Kidney (tissue), 13 donors: ENCODE measurements at regions not wholly inside any gene's neighbourhood (a gene's known extent, or its start where the extent isn't known, plus 50 kb on each side); places are given as distances from the start of the nearest gene placed in this dataset.
"Not testable (repeated sequence)": the region's sequence is repeated elsewhere in the genome, so short reads cannot be mapped to it uniquely, and the experiment has no call there.

Source experiments
- DNase-seq, 5 donors: peaks; one replicate each; pipeline ENCODE4 v3.0.0-alpha.2; 2013 to 2020
- FAIRE-seq: peaks from 2 replicates; lab custom pipeline; 2012; peaks lifted over from hg19 to GRCh38; lab: Jason Lieb, UNC
- H3K27ac ChIP-seq, 2 donors: one replicate each; pipeline ENCODE4 v1.7.0; 2013; ENCODE audit warnings: low read depth in 2 of 2, low read length in 2 of 2, inconsistent platforms in 1 of 2
- H3K27me3 ChIP-seq: one replicate; pipeline ENCODE4 v1.7.1; 2013; ENCODE audit warnings: low read length, inconsistent platforms; ENCODE audit not compliant: control insufficient read depth, insufficient read depth
- H3K36me3 ChIP-seq, 3 donors: one replicate each; pipeline versions ENCODE4 v1.7.0 to v1.7.1; 2013; ENCODE audit warnings: low read length in 3 of 3, control low read depth in 1 of 3, inconsistent platforms in 1 of 3; ENCODE audit not compliant: insufficient read depth in 3 of 3, control insufficient read depth in 2 of 3
- H3K4me1 ChIP-seq, 3 donors: one replicate each; pipeline versions ENCODE4 v1.7.0 to v1.7.1; 2013; ENCODE audit warnings: low read length in 3 of 3, inconsistent platforms in 1 of 3, low read depth in 1 of 3; ENCODE audit not compliant: control insufficient read depth in 2 of 3, insufficient read depth in 2 of 3
- H3K4me3 ChIP-seq, 3 donors: one replicate each; pipeline versions ENCODE4 v1.7.0 to v1.8.1; 2013; ENCODE audit warnings: low read length in 3 of 3, control low read depth in 1 of 3, inconsistent platforms in 1 of 3
- H3K9ac ChIP-seq, 3 donors: one replicate each; pipeline versions ENCODE4 v1.7.0 to v1.7.1; 2013; ENCODE audit warnings: low read length in 3 of 3, control low read depth in 1 of 3, inconsistent platforms in 1 of 3
- H3K9me3 ChIP-seq, 3 donors: one replicate each; pipeline versions ENCODE4 v1.7.0 to v1.7.1; 2013; ENCODE audit warnings: low read length in 3 of 3, control low read depth in 1 of 3, inconsistent platforms in 1 of 3; ENCODE audit not compliant: control insufficient read depth in 2 of 3, insufficient read depth in 1 of 3
- intact Hi-C: fragments of 100-400 bp; cut with DNase I; formaldehyde crosslinking; loops from one replicate; pipeline ENCODE4 v1.11.1; 2022
- TF ChIP-seq, protein P1 (sequence below): IDR thresholded peaks from 3 replicates; pipeline ENCODE4 v1.5.1; 2012; ENCODE audit warnings: mild to moderate bottlenecking, moderate library complexity, borderline replicate concordance; ENCODE audit not compliant: insufficient read depth; ENCODE audit errors: extremely low read depth
- donor health status: control.
- donor health status: control.
- donor health status: control.
- donor health status: control.
- donor health status: control.
- donor health status: DM: yes; HTN: yes; CAD: no.
- donor health status: Normal renal cell carcinoma (clear cell type).

GRCh38 chr14:106010783-106011182 is 484.4 kb downstream of the TMEM121 start:
- DNase-seq (no peak), FAIRE-seq (no peak)
- Histone ChIP-seq H3K4me3 (no peak overlapping the region), H3K36me3 (no peaks in the 10 kb centered on the region), H3K4me1 (no peaks in the 10 kb centered on the region), H3K9ac (no peak overlapping the region), H3K27me3 (no peaks in the 10 kb centered on the region), H3K27ac (no peak overlapping the region), H3K9me3 (no peaks in the 10 kb centered on the region)
- intact Hi-C loops, result no loop called here
- TF ChIP-seq, protein P1, sequence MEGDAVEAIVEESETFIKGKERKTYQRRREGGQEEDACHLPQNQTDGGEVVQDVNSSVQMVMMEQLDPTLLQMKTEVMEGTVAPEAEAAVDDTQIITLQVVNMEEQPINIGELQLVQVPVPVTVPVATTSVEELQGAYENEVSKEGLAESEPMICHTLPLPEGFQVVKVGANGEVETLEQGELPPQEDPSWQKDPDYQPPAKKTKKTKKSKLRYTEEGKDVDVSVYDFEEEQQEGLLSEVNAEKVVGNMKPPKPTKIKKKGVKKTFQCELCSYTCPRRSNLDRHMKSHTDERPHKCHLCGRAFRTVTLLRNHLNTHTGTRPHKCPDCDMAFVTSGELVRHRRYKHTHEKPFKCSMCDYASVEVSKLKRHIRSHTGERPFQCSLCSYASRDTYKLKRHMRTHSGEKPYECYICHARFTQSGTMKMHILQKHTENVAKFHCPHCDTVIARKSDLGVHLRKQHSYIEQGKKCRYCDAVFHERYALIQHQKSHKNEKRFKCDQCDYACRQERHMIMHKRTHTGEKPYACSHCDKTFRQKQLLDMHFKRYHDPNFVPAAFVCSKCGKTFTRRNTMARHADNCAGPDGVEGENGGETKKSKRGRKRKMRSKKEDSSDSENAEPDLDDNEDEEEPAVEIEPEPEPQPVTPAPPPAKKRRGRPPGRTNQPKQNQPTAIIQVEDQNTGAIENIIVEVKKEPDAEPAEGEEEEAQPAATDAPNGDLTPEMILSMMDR, result no peak

GRCh38 chr14:106011631-106012360 is 485.4 kb downstream of the TMEM121 start:
- H3K9ac ChIP-seq, intact Hi-C loops, H3K4me3 ChIP-seq, H3K4me1 ChIP-seq, H3K27me3 ChIP-seq, FAIRE-seq, H3K9me3 ChIP-seq, H3K27ac ChIP-seq, H3K36me3 ChIP-seq: not testable (repeated sequence)
- peak in 1 of 5 donors; percentile 12 for DNase-seq
- TF ChIP-seq, protein P1, result peak; percentile 14

- intact Hi-C loops, H3K36me3 ChIP-seq, H3K4me3 ChIP-seq, H3K27ac ChIP-seq, H3K9ac ChIP-seq, H3K9me3 ChIP-seq, H3K27me3 ChIP-seq, H3K4me1 ChIP-seq, FAIRE-seq, DNase-seq: not testable (repeated sequence)
Measured at GRCh38 chr14:106012361-106012725, 486.0 kb downstream of the TMEM121 start.

GRCh38 chr14:106013879-106014376 is 487.5 kb downstream of the TMEM121 start:
- Histone ChIP-seq H3K36me3 (no peaks in the 10 kb centered on the region), H3K9me3 (no peaks in the 10 kb centered on the region), H3K9ac (no peak overlapping the region), H3K4me1 (no peaks in the 10 kb centered on the region), H3K27ac (no peak overlapping the region), H3K4me3 (no peak overlapping the region), H3K27me3 (no peaks in the 10 kb centered on the region)
- FAIRE-seq (no peak), DNase-seq (no peak)
- intact Hi-C loops, result no loop called here
- TF ChIP-seq, protein P1, result no peak

- H3K27me3 ChIP-seq, DNase-seq, H3K36me3 ChIP-seq, H3K4me1 ChIP-seq, H3K9me3 ChIP-seq, intact Hi-C loops, H3K9ac ChIP-seq, H3K4me3 ChIP-seq, FAIRE-seq, H3K27ac ChIP-seq: not testable (repeated sequence)
Measured at GRCh38 chr14:106017952-106018351, 491.6 kb downstream of the TMEM121 start.
